OCI-LY1 (cell line): ENCODE measurements at regions not wholly inside any gene's neighbourhood (a gene's known extent, or its start where the extent isn't known, plus 50 kb on each side); places are given as distances from the start of the nearest gene placed in this dataset.

Source experiments
- H2AFZ ChIP-seq: fragments of 200-600 bp; sonication (generic), shearing (Covaris generic); 2 replicates; pipeline ENCODE4 v1.6.0; 2014; ENCODE audit warnings: antibody characterized with exemption, mild to moderate bottlenecking, low read length
- H3F3A ChIP-seq: fragments of 200-600 bp; sonication (generic), shearing (Covaris generic); 2 replicates; pipeline ENCODE4 v1.6.0; 2014; ENCODE audit warnings: mild to moderate bottlenecking, antibody characterized with exemption, low read length, moderate library complexity; ENCODE audit not compliant: insufficient read depth
- H3K27ac ChIP-seq: fragments of 200-600 bp; sonication (generic); 2 replicates; pipeline ENCODE4 v1.5.1; 2014; ENCODE audit warnings: low read length, mixed run types, mild to moderate bottlenecking, low read depth; ENCODE audit not compliant: poor library complexity, severe bottlenecking
- H3K27me3 ChIP-seq: fragments of 200-600 bp; sonication (generic); 2 replicates; pipeline ENCODE4 v1.6.0; 2014; ENCODE audit warnings: antibody characterized with exemption, mild to moderate bottlenecking, low read length, moderate library complexity; ENCODE audit not compliant: insufficient read depth
- H3K36me3 ChIP-seq: fragments of 200-600 bp; sonication (generic); 2 replicates; pipeline ENCODE4 v1.6.1; 2014; ENCODE audit warnings: mild to moderate bottlenecking, antibody characterized with exemption, low read length, moderate library complexity, mixed read lengths; ENCODE audit not compliant: insufficient read depth
- H3K4me1 ChIP-seq: fragments of 200-600 bp; sonication (generic); 2 replicates; pipeline ENCODE4 v1.5.1; 2014; ENCODE audit warnings: mild to moderate bottlenecking, low read length, moderate library complexity; ENCODE audit not compliant: insufficient read depth, severe bottlenecking
- H3K4me2 ChIP-seq: fragments of 200-600 bp; sonication (generic), shearing (Covaris generic); 2 replicates; pipeline ENCODE4 v1.6.1; 2014; ENCODE audit warnings: low read length
- H3K4me3 ChIP-seq: fragments of 200-600 bp; sonication (generic); 2 replicates; pipeline ENCODE4 v1.5.1; 2014; ENCODE audit warnings: low read length, low read depth, mild to moderate bottlenecking, mixed read lengths; ENCODE audit not compliant: poor library complexity, severe bottlenecking
- H3K79me2 ChIP-seq: fragments of 200-600 bp; shearing (Covaris generic); 2 replicates; pipeline ENCODE4 v1.6.1; 2016; ENCODE audit warnings: mixed run types, low read length, mixed read lengths; ENCODE audit not compliant: insufficient read depth
- H3K9ac ChIP-seq: fragments of 200-600 bp; sonication (generic), shearing (Covaris generic); 2 replicates; pipeline ENCODE4 v1.6.1; 2014; ENCODE audit warnings: mild to moderate bottlenecking, low read length, mixed read lengths
- H3K9me2 ChIP-seq: fragments of 200-600 bp; sonication (generic), shearing (Covaris generic); 2 replicates; pipeline ENCODE4 v1.6.1; 2014; ENCODE audit warnings: low read depth, mild to moderate bottlenecking, low read length, mixed read lengths
- H3K9me3 ChIP-seq: fragments of 200-600 bp; shearing (Covaris generic); 2 replicates; pipeline ENCODE4 v1.6.1; 2014; ENCODE audit warnings: low read length, mixed read lengths
- H4K20me1 ChIP-seq: fragments of 200-600 bp; sonication (generic), shearing (Covaris generic); 2 replicates; pipeline ENCODE4 v1.6.0; 2016; ENCODE audit warnings: mild to moderate bottlenecking, low read length; ENCODE audit not compliant: insufficient read depth
- CTCF ChIP-seq: fragments of 200-600 bp; sonication (generic), shearing (Covaris generic); IDR thresholded peaks from 2 replicates; pipeline ENCODE4 v1.5.1; 2017; ENCODE audit warnings: mild to moderate bottlenecking, antibody characterized with exemption, low read length, moderate library complexity, mixed read lengths
- EZH2 ChIP-seq: fragments of 200-600 bp; sonication (generic), shearing (Covaris generic); IDR thresholded peaks from 2 replicates; pipeline ENCODE4 v1.8.0; 2017; ENCODE audit warnings: borderline replicate concordance, mixed run types, mild to moderate bottlenecking, antibody characterized with exemption, low read length, moderate library complexity, mixed read lengths

- Histone ChIP-seq H3K36me3 (no peaks in the 10 kb centered on the region), H3K27ac (no peak overlapping the region), H4K20me1 (no peaks in the 10 kb centered on the region), H3K4me2 (no peak overlapping the region), H3F3A (no peaks in the 10 kb centered on the region), H3K9me3 (no peaks in the 10 kb centered on the region), H3K4me1 (no peaks in the 10 kb centered on the region), H3K27me3 (no peaks in the 10 kb centered on the region), H3K4me3 (no peak overlapping the region), H3K9ac (no peak overlapping the region), H2AFZ (no peak overlapping the region), H3K79me2 (no peaks in the 10 kb centered on the region), H3K9me2 (no peaks in the 10 kb centered on the region)
- TF ChIP-seq CTCF (no peak), EZH2 (no peak)
Measured at GRCh38 chrX:137362583-137362982, 203.3 kb upstream of the ZIC3 start.

- no peaks in the 10 kb centered on the region for H3K9me3 ChIP-seq
- no peaks in the 10 kb centered on the region for H3F3A ChIP-seq
- H3K9me2 ChIP-seq = no peaks in the 10 kb centered on the region
- no peaks in the 10 kb centered on the region for H3K79me2 ChIP-seq
- H2AFZ ChIP-seq = no peak overlapping the region
- no peak overlapping the region for H3K27ac ChIP-seq
- no peak for TF ChIP-seq EZH2
- TF ChIP-seq CTCF = no peak
- no peaks in the 10 kb centered on the region for H4K20me1 ChIP-seq
- H3K36me3 ChIP-seq = no peaks in the 10 kb centered on the region
- no peaks in the 10 kb centered on the region for H3K4me1 ChIP-seq
- no peak overlapping the region for H3K9ac ChIP-seq
- H3K4me2 ChIP-seq = no peak overlapping the region
- no peaks in the 10 kb centered on the region for H3K27me3 ChIP-seq
- no peak overlapping the region for H3K4me3 ChIP-seq
Measured at GRCh38 chrX:137354851-137355250, 211.1 kb upstream of the ZIC3 start.

GRCh38 chrX:137353404-137353803 lies 212.5 kb upstream of the ZIC3 start:
- no peak overlapping the region for H3K4me3 ChIP-seq
- no peaks in the 10 kb centered on the region for H4K20me1 ChIP-seq
- no peak overlapping the region for H3K9ac ChIP-seq
- H3F3A ChIP-seq = no peaks in the 10 kb centered on the region
- H3K79me2 ChIP-seq = no peaks in the 10 kb centered on the region
- no peaks in the 10 kb centered on the region for H3K9me2 ChIP-seq
- H3K4me2 ChIP-seq = no peak overlapping the region
- TF ChIP-seq EZH2 (no peak), CTCF (no peak)
- H3K9me3 ChIP-seq = no peaks in the 10 kb centered on the region
- H2AFZ ChIP-seq = no peak overlapping the region
- no peaks in the 10 kb centered on the region for H3K36me3 ChIP-seq
- H3K27ac ChIP-seq = no peak overlapping the region
- H3K4me1 ChIP-seq = no peaks in the 10 kb centered on the region
- H3K27me3 ChIP-seq = no peaks in the 10 kb centered on the region
